ENCODE measurements at regions not wholly inside any gene's neighbourhood (a gene's known extent, or its start where the extent isn't known, plus 50 kb on each side); places are given as distances from the start of the nearest gene placed in this dataset.
A peak's percentile ranks its signal among the peaks of the same experiment; 100 is the strongest.

- H3K9me3 Mint-ChIP-seq, result peaks cover 24% of the 10 kb centered on the region
- H3K4me1 Mint-ChIP-seq, result no peaks in the 10 kb centered on the region
- H3K27me3 Mint-ChIP-seq (ENCODE audit: low read depth), result peaks cover 5% of the 10 kb centered on the region; the same call in 1 of the 2 replicates
- no peak for DNase-seq (ENCODE audit: low spot score)
- no peak for TF ChIP-seq FOXP1 (CRISPR knock-in tag; IDR thresholded peaks at IDR 0.05; ENCODE audit: borderline replicate concordance)
- CTCF ChIA-PET, result no interaction called here
- H3K27ac Mint-ChIP-seq, result no peak overlapping the region
- H3K4me3 Mint-ChIP-seq, result no peak overlapping the region
- H3K36me3 Mint-ChIP-seq, result peaks cover 11% of the 10 kb centered on the region
- POLR2A ChIA-PET, result no interaction called here
- ATAC-seq, result no peak
These were observed 105.8 kb downstream of the SIK1 start for GRCh38 chr21:43321111-43321510.

- TF ChIP-seq ETV6 (CRISPR knock-in tag; IDR thresholded peaks at IDR 0.05) (no peak), SMAD4 (CRISPR knock-in tag; IDR thresholded peaks at IDR 0.05) (no peak), GABPB1 (CRISPR knock-in tag; IDR thresholded peaks at IDR 0.05) (peak; percentile 53; the same call in 1 of the 2 replicates)
- Mint-ChIP-seq H3K27me3 (ENCODE audit: low read depth) (peaks cover 5% of the 10 kb centered on the region; the same call in 1 of the 2 replicates), H3K36me3 (peaks cover 11% of the 10 kb centered on the region), H3K4me3 (no peak overlapping the region), H3K4me1 (no peaks in the 10 kb centered on the region), H3K9me3 (peaks cover 24% of the 10 kb centered on the region), H3K27ac (no peak overlapping the region)
- no peak for ATAC-seq
- POLR2A ChIA-PET, result no interaction called here
- CTCF ChIA-PET, result no interaction called here
- DNase-seq (ENCODE audit: low spot score), result no peak
These were observed 106.4 kb downstream of the SIK1 start for GRCh38 chr21:43320526-43320925.

GRCh38 chr21:43318841-43319781, 107.8 kb downstream of the SIK1 start:
- POLR2A ChIA-PET, result no interaction called here
- H3K27ac Mint-ChIP-seq, result no peak overlapping the region
- ATAC-seq, result no peak

GRCh38 chr21:43318368-43318767, 108.6 kb downstream of the SIK1 start:
- Mint-ChIP-seq H3K27ac (no peak overlapping the region), H3K27me3 (ENCODE audit: low read depth) (peaks cover 5% of the 10 kb centered on the region; the same call in 1 of the 2 replicates), H3K4me1 (peaks cover 8% of the 10 kb centered on the region), H3K4me3 (no peak overlapping the region), H3K36me3 (peaks cover 11% of the 10 kb centered on the region), H3K9me3 (peaks cover 24% of the 10 kb centered on the region)
- DNase-seq (ENCODE audit: low spot score) (no peak), ATAC-seq (no peak)
- ChIA-PET CTCF (no interaction called here), POLR2A (no interaction called here)
- TF ChIP-seq PREB (CRISPR knock-in tag; IDR thresholded peaks at IDR 0.05; ENCODE audit: borderline replicate concordance) (no peak), TEAD4 (CRISPR knock-in tag; IDR thresholded peaks at IDR 0.05) (no peak), ZSCAN18 (CRISPR knock-in tag; IDR thresholded peaks at IDR 0.05) (no peak), ESRRA (CRISPR knock-in tag; IDR thresholded peaks at IDR 0.05; ENCODE audit: borderline replicate concordance) (no peak), NR2C2 (CRISPR knock-in tag; IDR thresholded peaks at IDR 0.05) (no peak), OVOL2 (CRISPR knock-in tag; IDR thresholded peaks at IDR 0.05; ENCODE audit: borderline replicate concordance) (no peak), ETV6 (CRISPR knock-in tag; IDR thresholded peaks at IDR 0.05) (no peak), GABPB1 (CRISPR knock-in tag; IDR thresholded peaks at IDR 0.05) (no peak), ZNF671 (CRISPR knock-in tag; IDR thresholded peaks at IDR 0.05) (no peak), TCF7 (CRISPR knock-in tag; IDR thresholded peaks at IDR 0.05; ENCODE audit: low read depth) (no peak), ATF3 (CRISPR knock-in tag; conservative IDR thresholded peaks at IDR 0.05) (no peak)

More at GRCh38 chr21:43318841-43319781, 107.8 kb downstream of the SIK1 start:
- DNase-seq (ENCODE audit: low spot score), result no peak
- H3K36me3 Mint-ChIP-seq, result peaks cover 11% of the 10 kb centered on the region
- peaks cover 24% of the 10 kb centered on the region for H3K9me3 Mint-ChIP-seq
- TF ChIP-seq SP1 (CRISPR knock-in tag; conservative IDR thresholded peaks at IDR 0.05) (no peak), USF1 (CRISPR knock-in tag; IDR thresholded peaks at IDR 0.05) (no peak), SMAD3 (CRISPR knock-in tag; IDR thresholded peaks at IDR 0.05; ENCODE audit: borderline replicate concordance) (no peak), TCF7 (CRISPR knock-in tag; IDR thresholded peaks at IDR 0.05; ENCODE audit: low read depth) (no peak), ZNF232 (CRISPR knock-in tag; IDR thresholded peaks at IDR 0.05) (no peak), NR1H2 (CRISPR knock-in tag; IDR thresholded peaks at IDR 0.05) (no peak), CBFB (CRISPR knock-in tag; IDR thresholded peaks at IDR 0.05; ENCODE audit: low read depth) (no peak), SOX15 (CRISPR knock-in tag; IDR thresholded peaks at IDR 0.05) (no peak), AR (CRISPR knock-in tag; IDR thresholded peaks at IDR 0.05) (no peak)
- CTCF ChIA-PET, result no interaction called here
- H3K4me1 Mint-ChIP-seq, result 0 out of 2 replicates have a peak, but pooled peaks cover 2% of the 10 kb centered on the region
- peaks cover 5% of the 10 kb centered on the region; the same call in 1 of the 2 replicates for H3K27me3 Mint-ChIP-seq (ENCODE audit: low read depth)
- no peak overlapping the region for H3K4me3 Mint-ChIP-seq

Measured in WTC11 (cell line).